ENCODE measurements at regions not wholly inside any gene's neighbourhood (a gene's known extent, or its start where the extent isn't known, plus 50 kb on each side); places are given as distances from the start of the nearest gene placed in this dataset.

GRCh38 chr6:22886650-22887581 is 317.6 kb downstream of the HDGFL1 start:
- no peaks in the 10 kb centered on the region for H3F3A ChIP-seq (ENCODE audit: insufficient read depth, low read length)
- H2AFZ ChIP-seq (ENCODE audit: low read length), result no peak overlapping the region
- H3K4me2 ChIP-seq (ENCODE audit: low read length), result no peak overlapping the region
- H3K27ac ChIP-seq (ENCODE audit: low read depth, low read length, poor library complexity, severe bottlenecking), result no peak overlapping the region
- H3K4me3 ChIP-seq (ENCODE audit: low read depth, low read length, poor library complexity, severe bottlenecking), result no peak overlapping the region
- no peaks in the 10 kb centered on the region for H3K36me3 ChIP-seq (ENCODE audit: insufficient read depth, low read length)
- H3K27me3 ChIP-seq (ENCODE audit: insufficient read depth, low read length), result no peaks in the 10 kb centered on the region
- no peaks in the 10 kb centered on the region for H4K20me1 ChIP-seq (ENCODE audit: insufficient read depth, low read length)
- no peak overlapping the region for H3K9ac ChIP-seq (ENCODE audit: low read length)
- no peak for TF ChIP-seq CTCF (IDR thresholded peaks at IDR 0.05; ENCODE audit: low read length)
- no peak for TF ChIP-seq EZH2 (IDR thresholded peaks at IDR 0.05; ENCODE audit: borderline replicate concordance, low read length)
- H3K4me1 ChIP-seq (ENCODE audit: insufficient read depth, low read length, severe bottlenecking), result no peaks in the 10 kb centered on the region
- no peaks in the 10 kb centered on the region for H3K79me2 ChIP-seq (ENCODE audit: insufficient read depth, low read length)
- no peaks in the 10 kb centered on the region for H3K9me2 ChIP-seq (ENCODE audit: low read depth, low read length)
- no peaks in the 10 kb centered on the region for H3K9me3 ChIP-seq (ENCODE audit: low read length)

GRCh38 chr6:22888163-22888752 is 318.9 kb downstream of the HDGFL1 start:
- Histone ChIP-seq H3K27ac (ENCODE audit: low read depth, low read length, poor library complexity, severe bottlenecking) (no peak overlapping the region), H3K36me3 (ENCODE audit: insufficient read depth, low read length) (no peaks in the 10 kb centered on the region), H3K9me3 (ENCODE audit: low read length) (no peaks in the 10 kb centered on the region), H4K20me1 (ENCODE audit: insufficient read depth, low read length) (no peaks in the 10 kb centered on the region), H3K4me1 (ENCODE audit: insufficient read depth, low read length, severe bottlenecking) (no peaks in the 10 kb centered on the region), H3K27me3 (ENCODE audit: insufficient read depth, low read length) (no peaks in the 10 kb centered on the region), H3K9ac (ENCODE audit: low read length) (no peak overlapping the region), H3K9me2 (ENCODE audit: low read depth, low read length) (no peaks in the 10 kb centered on the region), H3F3A (ENCODE audit: insufficient read depth, low read length) (no peaks in the 10 kb centered on the region), H2AFZ (ENCODE audit: low read length) (no peak overlapping the region), H3K79me2 (ENCODE audit: insufficient read depth, low read length) (no peaks in the 10 kb centered on the region), H3K4me2 (ENCODE audit: low read length) (no peak overlapping the region), H3K4me3 (ENCODE audit: low read depth, low read length, poor library complexity, severe bottlenecking) (no peak overlapping the region)
- no peak for TF ChIP-seq EZH2 (IDR thresholded peaks at IDR 0.05; ENCODE audit: borderline replicate concordance, low read length)
- TF ChIP-seq CTCF (IDR thresholded peaks at IDR 0.05; ENCODE audit: low read length), result no peak

- no peaks in the 10 kb centered on the region for H3K27me3 ChIP-seq (ENCODE audit: insufficient read depth, low read length)
- H3K4me2 ChIP-seq (ENCODE audit: low read length), result no peak overlapping the region
- H3K9ac ChIP-seq (ENCODE audit: low read length), result no peak overlapping the region
- no peaks in the 10 kb centered on the region for H3K79me2 ChIP-seq (ENCODE audit: insufficient read depth, low read length)
- H3K27ac ChIP-seq (ENCODE audit: low read depth, low read length, poor library complexity, severe bottlenecking), result no peak overlapping the region
- no peaks in the 10 kb centered on the region for H3K4me1 ChIP-seq (ENCODE audit: insufficient read depth, low read length, severe bottlenecking)
- no peaks in the 10 kb centered on the region for H3K9me2 ChIP-seq (ENCODE audit: low read depth, low read length)
- no peak overlapping the region for H2AFZ ChIP-seq (ENCODE audit: low read length)
- no peak overlapping the region for H3K4me3 ChIP-seq (ENCODE audit: low read depth, low read length, poor library complexity, severe bottlenecking)
- H3F3A ChIP-seq (ENCODE audit: insufficient read depth, low read length), result no peaks in the 10 kb centered on the region
- TF ChIP-seq EZH2 (IDR thresholded peaks at IDR 0.05; ENCODE audit: borderline replicate concordance, low read length) (no peak), CTCF (IDR thresholded peaks at IDR 0.05; ENCODE audit: low read length) (no peak)
- no peaks in the 10 kb centered on the region for H3K9me3 ChIP-seq (ENCODE audit: low read length)
- no peaks in the 10 kb centered on the region for H4K20me1 ChIP-seq (ENCODE audit: insufficient read depth, low read length)
- no peaks in the 10 kb centered on the region for H3K36me3 ChIP-seq (ENCODE audit: insufficient read depth, low read length)
Observed at GRCh38 chr6:22891934-22892333, 322.6 kb downstream of the HDGFL1 start.

All from OCI-LY1 (cell line).